ENCODE measurements at regions not wholly inside any gene's neighbourhood (a gene's known extent, or its start where the extent isn't known, plus 50 kb on each side); places are given as distances from the start of the nearest gene placed in this dataset.

DNA sequence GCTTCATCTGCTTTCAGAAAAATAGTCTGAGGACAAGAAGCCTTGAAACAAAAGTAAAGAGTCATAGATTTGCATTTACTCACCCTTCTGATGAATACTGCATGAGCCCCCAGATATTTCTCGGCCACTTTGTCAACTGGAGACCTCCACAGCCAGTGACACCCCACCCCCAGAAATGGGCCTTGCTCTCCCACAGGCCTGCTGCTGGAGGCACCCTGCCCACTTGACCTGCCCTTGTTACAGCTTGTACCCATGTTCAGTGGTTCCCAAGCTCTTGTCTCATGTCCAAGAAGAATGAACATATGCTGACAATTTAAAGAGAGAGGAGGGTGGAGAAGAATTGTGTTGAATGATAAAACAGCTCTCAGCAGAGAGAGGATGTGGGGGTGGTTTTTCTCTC lies 225.1 kb downstream of the DCAF12L2 start:
- no peak overlapping the region for H3K4me3 ChIP-seq (ENCODE audit: low read depth, low read length)
- TF ChIP-seq, protein P1, sequence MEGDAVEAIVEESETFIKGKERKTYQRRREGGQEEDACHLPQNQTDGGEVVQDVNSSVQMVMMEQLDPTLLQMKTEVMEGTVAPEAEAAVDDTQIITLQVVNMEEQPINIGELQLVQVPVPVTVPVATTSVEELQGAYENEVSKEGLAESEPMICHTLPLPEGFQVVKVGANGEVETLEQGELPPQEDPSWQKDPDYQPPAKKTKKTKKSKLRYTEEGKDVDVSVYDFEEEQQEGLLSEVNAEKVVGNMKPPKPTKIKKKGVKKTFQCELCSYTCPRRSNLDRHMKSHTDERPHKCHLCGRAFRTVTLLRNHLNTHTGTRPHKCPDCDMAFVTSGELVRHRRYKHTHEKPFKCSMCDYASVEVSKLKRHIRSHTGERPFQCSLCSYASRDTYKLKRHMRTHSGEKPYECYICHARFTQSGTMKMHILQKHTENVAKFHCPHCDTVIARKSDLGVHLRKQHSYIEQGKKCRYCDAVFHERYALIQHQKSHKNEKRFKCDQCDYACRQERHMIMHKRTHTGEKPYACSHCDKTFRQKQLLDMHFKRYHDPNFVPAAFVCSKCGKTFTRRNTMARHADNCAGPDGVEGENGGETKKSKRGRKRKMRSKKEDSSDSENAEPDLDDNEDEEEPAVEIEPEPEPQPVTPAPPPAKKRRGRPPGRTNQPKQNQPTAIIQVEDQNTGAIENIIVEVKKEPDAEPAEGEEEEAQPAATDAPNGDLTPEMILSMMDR (IDR thresholded peaks at IDR 0.05; ENCODE audit: borderline replicate concordance, insufficient read depth, low read depth, low read length): no peak

DNA sequence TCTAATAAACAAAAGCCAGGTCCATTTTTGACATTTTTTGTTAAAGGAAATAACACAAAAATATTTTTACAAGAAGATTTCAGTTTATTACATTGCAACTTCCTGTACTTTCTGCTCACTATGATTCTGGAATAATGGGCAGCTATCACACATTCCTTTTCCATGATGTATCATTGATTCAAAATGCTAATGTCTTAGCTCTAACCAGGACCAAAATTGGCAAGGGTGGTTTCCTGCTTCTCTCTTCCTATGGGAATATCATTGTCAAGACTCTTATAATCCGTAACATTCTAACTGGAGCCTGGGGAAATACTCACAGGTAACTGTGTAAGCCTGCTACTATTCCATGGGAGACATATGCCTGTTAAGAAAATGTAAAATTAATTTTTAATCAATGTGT lies 218.6 kb downstream of the DCAF12L2 start:
- TF ChIP-seq, protein P1 (IDR thresholded peaks at IDR 0.05; ENCODE audit: borderline replicate concordance, insufficient read depth, low read depth, low read length): no peak

GRCh38 chrX:125952973-125953372 lies 213.1 kb downstream of the DCAF12L2 start:
- TF ChIP-seq, protein P1 (IDR thresholded peaks at IDR 0.05; ENCODE audit: borderline replicate concordance, insufficient read depth, low read depth, low read length): no peak
- H3K4me3 ChIP-seq (ENCODE audit: low read depth, low read length): no peak overlapping the region

More for the DNA sequence above, 218.6 kb downstream of the DCAF12L2 start:
- no peak overlapping the region for H3K4me3 ChIP-seq (ENCODE audit: low read depth, low read length)

DNA sequence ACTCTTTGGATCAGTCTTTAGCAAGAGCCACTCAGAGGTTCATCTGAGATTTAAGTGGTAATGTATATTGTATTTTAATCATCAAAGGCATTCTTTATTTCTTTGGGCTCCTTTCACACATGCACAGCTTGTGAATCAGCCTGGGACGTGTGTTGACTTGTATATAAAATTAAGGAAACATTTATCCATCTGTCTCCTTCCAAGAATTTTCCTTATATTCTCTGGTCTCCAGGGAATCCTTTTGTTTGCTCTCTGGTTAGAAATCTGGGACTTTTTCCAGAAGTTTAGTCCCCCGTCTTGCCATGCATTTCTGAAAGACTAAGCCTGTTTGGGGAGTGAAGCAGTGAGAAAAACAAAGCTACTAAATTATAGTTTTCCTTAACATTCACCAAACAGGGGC lies 212.3 kb downstream of the DCAF12L2 start:
- TF ChIP-seq, protein P1 (IDR thresholded peaks at IDR 0.05; ENCODE audit: borderline replicate concordance, insufficient read depth, low read depth, low read length): no peak

DNA sequence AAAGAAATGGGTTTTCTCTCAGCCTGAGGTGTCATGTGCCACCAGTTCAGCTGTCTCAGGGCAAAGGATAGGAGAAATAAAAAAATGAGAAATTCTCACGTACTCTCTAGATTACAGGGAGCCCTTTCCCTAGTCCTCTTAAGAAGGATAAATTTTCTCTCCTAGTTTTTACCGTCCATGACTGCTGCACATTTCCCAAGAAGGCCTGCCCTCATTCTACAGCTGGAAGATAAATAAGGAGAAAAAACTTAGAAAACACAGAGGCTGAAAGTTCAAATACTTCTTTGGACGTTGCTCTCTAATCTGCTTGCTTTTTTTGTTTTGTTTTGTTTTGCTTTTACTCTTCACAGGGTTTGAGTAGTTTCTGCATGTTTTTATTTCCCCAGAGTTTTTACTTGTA lies 211.9 kb downstream of the DCAF12L2 start:
- H3K4me3 ChIP-seq (ENCODE audit: low read depth, low read length): no peak overlapping the region
- TF ChIP-seq, protein P1 (IDR thresholded peaks at IDR 0.05; ENCODE audit: borderline replicate concordance, insufficient read depth, low read depth, low read length): no peak

More for the DNA sequence above, 212.3 kb downstream of the DCAF12L2 start:
- H3K4me3 ChIP-seq (ENCODE audit: low read depth, low read length): no peak overlapping the region

- no peak overlapping the region for H3K4me3 ChIP-seq (ENCODE audit: low read depth, low read length)
- TF ChIP-seq, protein P1 (IDR thresholded peaks at IDR 0.05; ENCODE audit: borderline replicate concordance, insufficient read depth, low read depth, low read length): no peak
Measured at GRCh38 chrX:125977851-125978250, 188.2 kb downstream of the DCAF12L2 start.

GRCh38 chrX:125998432-125998831 lies 167.7 kb downstream of the DCAF12L2 start:
- TF ChIP-seq, protein P1 (IDR thresholded peaks at IDR 0.05; ENCODE audit: borderline replicate concordance, insufficient read depth, low read depth, low read length): peak; percentile 27; the same call in 1 of the 2 replicates
- no peak overlapping the region for H3K4me3 ChIP-seq (ENCODE audit: low read depth, low read length)
